Large intestine (tissue), 3 donors: ENCODE measurements at regions not wholly inside any gene's neighbourhood (a gene's known extent, or its start where the extent isn't known, plus 50 kb on each side); places are given as distances from the start of the nearest gene placed in this dataset.
A peak's percentile ranks its signal among the peaks of the same experiment; 100 is the strongest.

Source experiments
- DNase-seq, 2 donors: peaks; one replicate each; pipeline versions ENCODE4 v3.0.0 to v3.0.0-alpha.2; 2013
- H3K27ac ChIP-seq: one replicate; pipeline ENCODE4 v1.5.1; 2013; ENCODE audit warnings: low read length
- H3K27me3 ChIP-seq: 2 replicates; pipeline ENCODE4 v1.6.1; 2013; ENCODE audit warnings: low read length; ENCODE audit not compliant: control insufficient read depth, insufficient read depth
- H3K36me3 ChIP-seq: 2 replicates; pipeline ENCODE4 v1.6.1; 2013; ENCODE audit warnings: low read length; ENCODE audit not compliant: control insufficient read depth, insufficient read depth
- H3K4me1 ChIP-seq: one replicate; pipeline ENCODE4 v1.6.1; 2013; ENCODE audit warnings: low read length; ENCODE audit not compliant: control insufficient read depth, insufficient read depth
- H3K4me3 ChIP-seq: one replicate; pipeline ENCODE4 v1.5.1; 2013; ENCODE audit warnings: low read length
- H3K9me3 ChIP-seq: one replicate; pipeline ENCODE4 v1.6.1; 2013; ENCODE audit warnings: mild to moderate bottlenecking, low read depth, low read length, moderate library complexity; ENCODE audit not compliant: control insufficient read depth
- WGBS: methylation state at CpG from one replicate; pipeline ENCODE4 v1.1.5; 2013; ENCODE audit warnings: low lambda C conversion rate; ENCODE audit not compliant: insufficient coverage; 5-methylcytosine and 5-hydroxymethylcytosine counted together

- WGBS, result no CpG with 5 or more reads among the region's 2 CpGs
- H3K36me3 ChIP-seq, result no peaks in the 10 kb centered on the region
- H3K9me3 ChIP-seq, result no peaks in the 10 kb centered on the region
- no peak overlapping the region for H3K4me3 ChIP-seq
- no peaks in the 10 kb centered on the region for H3K4me1 ChIP-seq
- no peak overlapping the region for H3K27ac ChIP-seq
- no peak for DNase-seq
- H3K27me3 ChIP-seq, result no peaks in the 10 kb centered on the region
These were observed 751.0 kb upstream of the TMEM132C start for GRCh38 chr12:127515941-127516340.

- H3K27me3 ChIP-seq, result no peaks in the 10 kb centered on the region
- no peaks in the 10 kb centered on the region for H3K9me3 ChIP-seq
- WGBS, result no CpG with 5 or more reads among the region's 1 CpG
- no peaks in the 10 kb centered on the region for H3K4me1 ChIP-seq
- no peak for DNase-seq
- no peak overlapping the region for H3K27ac ChIP-seq
- no peaks in the 10 kb centered on the region for H3K36me3 ChIP-seq
- no peak overlapping the region for H3K4me3 ChIP-seq
These were observed 750.5 kb upstream of the TMEM132C start for GRCh38 chr12:127516467-127516866.

GRCh38 chr12:127519779-127520178 is 747.2 kb upstream of the TMEM132C start:
- no peak for DNase-seq
- Histone ChIP-seq H3K9me3 (no peaks in the 10 kb centered on the region), H3K4me3 (no peak overlapping the region), H3K27me3 (no peaks in the 10 kb centered on the region), H3K36me3 (no peaks in the 10 kb centered on the region), H3K27ac (no peak overlapping the region), H3K4me1 (peaks cover 3% of the 10 kb centered on the region)
- 100% methylated on average over 1 of the region's 2 CpGs for WGBS

- 67% methylated on average over 1 of the region's 3 CpGs for WGBS
- Histone ChIP-seq H3K4me3 (no peak overlapping the region), H3K4me1 (peaks cover 6% of the 10 kb centered on the region)
These were observed 740.0 kb upstream of the TMEM132C start for GRCh38 chr12:127526925-127527324.

GRCh38 chr12:127528551-127528950 is 738.4 kb upstream of the TMEM132C start:
- Histone ChIP-seq H3K27me3 (no peaks in the 10 kb centered on the region), H3K36me3 (no peaks in the 10 kb centered on the region), H3K9me3 (no peaks in the 10 kb centered on the region), H3K4me1 (peaks cover 6% of the 10 kb centered on the region), H3K27ac (no peak overlapping the region), H3K4me3 (no peak overlapping the region)
- DNase-seq, result no peak
- no CpG with 5 or more reads among the region's 8 CpGs for WGBS

More at GRCh38 chr12:127526925-127527324, 740.0 kb upstream of the TMEM132C start:
- Histone ChIP-seq H3K27me3 (no peaks in the 10 kb centered on the region), H3K36me3 (no peaks in the 10 kb centered on the region), H3K27ac (no peak overlapping the region), H3K9me3 (no peaks in the 10 kb centered on the region)
- DNase-seq, result no peak

GRCh38 chr12:127531542-127531941 is 735.4 kb upstream of the TMEM132C start:
- H3K9me3 ChIP-seq, result no peaks in the 10 kb centered on the region
- H3K36me3 ChIP-seq, result no peaks in the 10 kb centered on the region
- H3K27me3 ChIP-seq, result no peaks in the 10 kb centered on the region
- H3K4me3 ChIP-seq, result no peak overlapping the region
- peak in 1 of 2 donors; percentile 65 for DNase-seq
- peak overlapping the region; percentile 38 for H3K27ac ChIP-seq
- no CpG with 5 or more reads among the region's 3 CpGs for WGBS
- peaks cover 6% of the 10 kb centered on the region for H3K4me1 ChIP-seq

GRCh38 chr12:127533353-127533752 is 733.6 kb upstream of the TMEM132C start:
- H3K27ac ChIP-seq, result no peak overlapping the region
- DNase-seq, result no peak
- no peak overlapping the region for H3K4me3 ChIP-seq
- H3K27me3 ChIP-seq, result no peaks in the 10 kb centered on the region
- H3K9me3 ChIP-seq, result no peaks in the 10 kb centered on the region
- peaks cover 6% of the 10 kb centered on the region for H3K4me1 ChIP-seq
- H3K36me3 ChIP-seq, result no peaks in the 10 kb centered on the region

- H3K27ac ChIP-seq, result no peak overlapping the region
- no peaks in the 10 kb centered on the region for H3K36me3 ChIP-seq
- H3K27me3 ChIP-seq, result no peaks in the 10 kb centered on the region
- H3K9me3 ChIP-seq, result no peaks in the 10 kb centered on the region
- no peak for DNase-seq
- WGBS, result no CpG with 5 or more reads among the region's 1 CpG
- no peak overlapping the region for H3K4me3 ChIP-seq
- H3K4me1 ChIP-seq, result peaks cover 9% of the 10 kb centered on the region
These were observed 730.0 kb upstream of the TMEM132C start for GRCh38 chr12:127536833-127537428.

- Histone ChIP-seq H3K9me3 (no peaks in the 10 kb centered on the region), H3K27me3 (no peaks in the 10 kb centered on the region), H3K4me3 (no peak overlapping the region), H3K36me3 (no peaks in the 10 kb centered on the region), H3K4me1 (peaks cover 16% of the 10 kb centered on the region), H3K27ac (no peak overlapping the region)
- 100% methylated on average over 1 of the region's 3 CpGs for WGBS
- DNase-seq, result no peak
These were observed 728.7 kb upstream of the TMEM132C start for GRCh38 chr12:127538316-127538715.

GRCh38 chr12:127539226-127539858 is 727.6 kb upstream of the TMEM132C start:
- Histone ChIP-seq H3K4me3 (no peak overlapping the region), H3K27ac (no peak overlapping the region), H3K36me3 (no peaks in the 10 kb centered on the region), H3K27me3 (no peaks in the 10 kb centered on the region), H3K9me3 (no peaks in the 10 kb centered on the region), H3K4me1 (peaks cover 25% of the 10 kb centered on the region)
- WGBS, result 70% methylated on average over 2 of the region's 12 CpGs
- DNase-seq, result no peak

- Histone ChIP-seq H3K27ac (peak overlapping the region; percentile 60), H3K36me3 (no peaks in the 10 kb centered on the region), H3K27me3 (no peaks in the 10 kb centered on the region), H3K4me1 (peaks cover 25% of the 10 kb centered on the region), H3K4me3 (no peak overlapping the region), H3K9me3 (no peaks in the 10 kb centered on the region)
- peak; percentile 38 to 65 for DNase-seq
- WGBS, result no CpG with 5 or more reads among the region's 6 CpGs
These were observed 724.6 kb upstream of the TMEM132C start for GRCh38 chr12:127542391-127542790.
